ENCODE measurements at regions not wholly inside any gene's neighbourhood (a gene's known extent, or its start where the extent isn't known, plus 50 kb on each side); places are given as distances from the start of the nearest gene placed in this dataset.

DNA sequence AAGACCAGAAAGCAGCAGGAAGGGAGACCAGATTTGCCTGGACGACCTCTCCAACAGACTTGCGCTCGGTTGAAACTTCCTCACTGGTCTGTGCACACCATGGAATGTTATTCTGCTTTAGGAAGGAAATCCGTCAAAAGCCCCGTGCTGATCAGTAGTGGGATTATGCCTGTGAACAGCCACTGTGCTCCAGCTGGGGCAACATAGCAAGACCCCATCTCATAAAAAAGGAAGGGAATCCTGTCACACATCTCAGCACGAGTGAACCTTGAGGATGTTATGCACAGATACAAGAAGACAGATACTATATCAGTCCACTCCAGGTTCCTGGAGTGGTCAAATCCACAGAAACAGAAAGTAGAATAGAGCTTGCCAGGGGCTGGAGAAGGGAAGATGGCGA lies 86.9 kb upstream of the FOXC1 start:
- TF ChIP-seq POLR2A (IDR thresholded peaks at IDR 0.05; ENCODE audit: low read depth, low read length) (no peak), POLR2AphosphoS5 (IDR thresholded peaks at IDR 0.05; ENCODE audit: low read depth, low read length) (no peak), SPI1 (IDR thresholded peaks at IDR 0.05; ENCODE audit: low read depth, low read length) (no peak), TAF1 (IDR thresholded peaks at IDR 0.05; ENCODE audit: low read depth, low read length) (no peak), PAX5 (IDR thresholded peaks at IDR 0.05; ENCODE audit: insufficient read depth, low read length, severe bottlenecking) (no peak), POU2F2 (IDR thresholded peaks at IDR 0.05; ENCODE audit: low read depth, low read length) (no peak)

Data from GM12891 (cell line).